K562 (cell line): ENCODE measurements at regions not wholly inside any gene's neighbourhood (a gene's known extent, or its start where the extent isn't known, plus 50 kb on each side); places are given as distances from the start of the nearest gene placed in this dataset.

ENCODE experiments used
- ATAC-seq: fragments of 200-7000 bp; cut with Tn5 transposase; 3 replicates; pipeline ENCODE4 v1.9.1; 2020; ENCODE audit warnings: moderate library complexity
- BruUV-seq: library from RNA; stranded (reverse); fragments of 400-500 nt; replicated peaks from 2 replicates; lab custom pipeline; 2021; lab: Mats Ljungman, UMichigan
- CTCF ChIA-PET: fragments of 300-600 bp; formaldehyde crosslinking; extraction: SDS; loops from one replicate; lab custom pipeline; 2021; ENCODE audit warnings: low intra/inter-chr PET ratio; lab: Yijun Ruan, JAX
- POLR2A ChIA-PET: fragments of 300-600, 350-650 bp; sonication (Branson Sonifier 250); formaldehyde crosslinking; extraction: SDS; loops from one replicate; lab custom pipeline; 2021; ENCODE audit warnings: antibody characterized with exemption, inconsistent platforms; lab: Yijun Ruan, JAX
- DNase-seq, 4 experiments: peaks; one replicate each; pipeline versions ENCODE4 v3.0.0 to v3.0.0-alpha.2; 2011 to 2018; ENCODE audit warnings: low spot score in 3 of 4, mixed read lengths in 3 of 4; ENCODE audit errors: extremely low read depth in 1 of 4
- FAIRE-seq: peaks from 2 replicates; lab custom pipeline; 2011; peaks lifted over from hg19 to GRCh38; lab: Jason Lieb, UNC
- H2AFZ ChIP-seq: 2 replicates; pipeline ENCODE4 v1.6.0; 2011; ENCODE audit warnings: low read depth, low read length, control low read depth, inconsistent platforms
- H3K27ac ChIP-seq: fragments of 200-600 bp; 3 replicates; pipeline ENCODE4 v1.8.0; 2011; ENCODE audit warnings: low read depth, mild to moderate bottlenecking, control low read depth, inconsistent platforms, low read length, moderate library complexity, mixed read lengths; ENCODE audit errors: extremely low read depth
- H3K27me3 ChIP-seq, 2 experiments: fragments of 300-600 bp in 1 of 2; 2 replicates in 1 of 2; 3 replicates in 1 of 2; pipeline versions ENCODE4 v1.6.0 to v1.8.0; 2011; ENCODE audit warnings: inconsistent platforms in 2 of 2, low read length in 2 of 2, mild to moderate bottlenecking in 1 of 2, mixed read lengths in 1 of 2, moderate library complexity in 1 of 2; ENCODE audit not compliant: control insufficient read depth in 2 of 2, insufficient read depth in 2 of 2
- H3K36me3 ChIP-seq: fragments of 300-600 bp; 3 replicates; pipeline ENCODE4 v1.8.0; 2011; ENCODE audit warnings: mild to moderate bottlenecking, low read length, inconsistent platforms; ENCODE audit not compliant: control insufficient read depth, insufficient read depth
- H3K4me1 ChIP-seq, 2 experiments: fragments of 200-600 bp in 1 of 2; replicated peaks in 1 of 2; 2 replicates in 1 of 2; 3 replicates in 1 of 2; pipeline versions ENCODE4 v1.5.1 to v1.8.0; 2011; ENCODE audit warnings: inconsistent platforms in 2 of 2, low read length in 2 of 2, mild to moderate bottlenecking in 1 of 2, mixed read lengths in 1 of 2, moderate library complexity in 1 of 2; ENCODE audit not compliant: control insufficient read depth in 2 of 2, insufficient read depth in 2 of 2
- H3K4me2 ChIP-seq: 2 replicates; pipeline ENCODE4 v1.6.1; 2011; ENCODE audit warnings: low read length, control low read depth, inconsistent platforms, mixed read lengths; ENCODE audit not compliant: insufficient read depth
- H3K4me3 ChIP-seq: fragments of 200-600 bp; sonication (generic), shearing (Covaris generic); 2 replicates; pipeline ENCODE4 v1.5.1; 2016; ENCODE audit warnings: control low read depth, inconsistent platforms
- H3K79me2 ChIP-seq: fragments of 200-600 bp; 3 replicates; pipeline ENCODE4 v1.8.0; 2011; ENCODE audit warnings: low read length, inconsistent platforms; ENCODE audit not compliant: control insufficient read depth, insufficient read depth
- H3K9ac ChIP-seq, 2 experiments: 2 replicates each; pipeline versions ENCODE4 v1.6.0 to v1.6.1; 2011; ENCODE audit warnings: low read depth in 2 of 2, low read length in 2 of 2, control low read depth in 1 of 2, inconsistent platforms in 1 of 2, mild to moderate bottlenecking in 1 of 2, mixed read lengths in 1 of 2; ENCODE audit not compliant: insufficient read depth in 1 of 2
- H3K9me1 ChIP-seq: one replicate; pipeline ENCODE4 v1.6.0; 2011; ENCODE audit warnings: inconsistent platforms, mild to moderate bottlenecking, low read length, moderate library complexity; ENCODE audit not compliant: control insufficient read depth, insufficient read depth
- H3K9me3 ChIP-seq: replicated peaks from 2 replicates; pipeline ENCODE4 v1.5.1; 2011; ENCODE audit warnings: low read depth, low read length, inconsistent platforms; ENCODE audit not compliant: control insufficient read depth, insufficient read depth
- H4K20me1 ChIP-seq: replicated peaks from 2 replicates; pipeline ENCODE4 v1.6.1; 2011; ENCODE audit warnings: low read length, inconsistent platforms, mixed read lengths; ENCODE audit not compliant: control insufficient read depth, insufficient read depth
- CUX1 ChIP-seq: fragments of 200-800 bp; sonication (Bioruptor generic); IDR thresholded peaks from 2 replicates; pipeline ENCODE4 v1.6.1; 2016; ENCODE audit warnings: missing genetic modification characterization, missing compliant biosample characterization
- EP300 ChIP-seq: IDR thresholded peaks from 2 replicates; pipeline ENCODE4 v1.6.1; 2012; ENCODE audit warnings: low read length, improper control_type of control experiment
- HES1 ChIP-seq: fragments of 450-650 bp; IDR thresholded peaks from 2 replicates; pipeline ENCODE4 v1.6.1; 2016; ENCODE audit warnings: low read depth, mild to moderate bottlenecking, moderate library complexity
- HMG20A ChIP-seq: fragments of 450-650 bp; formaldehyde crosslinking; conservative IDR thresholded peaks from 2 replicates; pipeline ENCODE4 v1.4.0; 2020; ENCODE audit warnings: mild to moderate bottlenecking, mixed read lengths
- MAZ ChIP-seq, 2 experiments: fragments of 450-650 bp in 1 of 2; sonication (generic) in 1 of 2; formaldehyde crosslinking; IDR thresholded peaks in 1 of 2; conservative IDR thresholded peaks in 1 of 2; 2 replicates each; pipeline versions ENCODE4 v1.4.0 to v1.5.0; 2020; ENCODE audit warnings: mild to moderate bottlenecking in 1 of 2, missing genetic modification reagents in 1 of 2
- NKRF ChIP-seq: fragments of 450-650 bp; IDR thresholded peaks from 2 replicates; pipeline ENCODE4 v1.6.1; 2016; ENCODE audit warnings: borderline replicate concordance
- TAF7 ChIP-seq: fragments of 450-650 bp; IDR thresholded peaks from 2 replicates; pipeline ENCODE4 v1.6.1; 2016; ENCODE audit warnings: missing genetic modification characterization, missing compliant biosample characterization
- TAL1 ChIP-seq: fragments of 450-650 bp; IDR thresholded peaks from 2 replicates; pipeline ENCODE4 v1.6.1; 2016; ENCODE audit warnings: mild to moderate bottlenecking
- TBL1XR1 ChIP-seq, 2 experiments: IDR thresholded peaks; 2 replicates each; pipeline ENCODE4 v1.6.1; 2012; ENCODE audit warnings: improper control_type of control experiment in 2 of 2, low read length in 2 of 2, mild to moderate bottlenecking in 1 of 2
- TOE1 ChIP-seq, 2 experiments: fragments of 450-650 bp in 1 of 2; sonication (generic) in 1 of 2; formaldehyde crosslinking in 1 of 2; IDR thresholded peaks; 2 replicates each; pipeline versions ENCODE4 v1.7.1 to v1.8.0; 2016 to 2022; ENCODE audit warnings: borderline replicate concordance in 2 of 2, mild to moderate bottlenecking in 2 of 2, antibody characterized with exemption in 1 of 2, inconsistent platforms in 1 of 2, low read depth in 1 of 2, missing genetic modification reagents in 1 of 2, moderate library complexity in 1 of 2
- ZEB2 ChIP-seq: fragments of 450-650 bp; IDR thresholded peaks from 2 replicates; pipeline ENCODE4 v1.6.1; 2016
- ZKSCAN8 ChIP-seq: fragments of 200-800 bp; sonication (Bioruptor generic); IDR thresholded peaks from 2 replicates; pipeline ENCODE4 v1.6.1; 2016; ENCODE audit warnings: missing genetic modification characterization, missing compliant biosample characterization
- ZNF212 ChIP-seq: fragments of 450-650 bp; formaldehyde crosslinking; IDR thresholded peaks from 2 replicates; pipeline ENCODE4 v1.4.0; 2020; ENCODE audit warnings: mild to moderate bottlenecking
- ZSCAN29 ChIP-seq: fragments of 450-650 bp; IDR thresholded peaks from 2 replicates; pipeline ENCODE4 v1.6.1; 2017
- WGBS: fragments of 100-300 bp; shearing (Covaris generic); methylation state at CpG from one replicate; pipeline ENCODE4 v1.1.6; 2016; ENCODE audit warnings: low coverage, mixed read lengths; ENCODE audit not compliant: insufficient coverage; ENCODE audit errors: missing lambda C conversion rate; 5-methylcytosine and 5-hydroxymethylcytosine counted together
- in situ Hi-C: fragments of 300-500 bp; cut with MboI; formaldehyde crosslinking; loops from 4 replicates; pipeline ENCODE4 v1.15.0; 2018; ENCODE audit warnings: inconsistent platforms, mixed read lengths
- intact Hi-C: fragments of 100-400 bp; cut with micrococcal nuclease; formaldehyde crosslinking; loops from 2 replicates; pipeline ENCODE4 v1.14.2; 2022

- TF ChIP-seq ZNF212 (no peak), TOE1 (IDR thresholded peaks at IDR 0.05; ENCODE audit: borderline replicate concordance) (no peak), TOE1 (CRISPR knock-in tag; IDR thresholded peaks at IDR 0.05; ENCODE audit: borderline replicate concordance, low read depth) (no peak), ZSCAN29 (no peak)
These were observed 194.0 kb downstream of the NDFIP2 start (continued) for GRCh38 chr13:79674765-79675515.

DNA sequence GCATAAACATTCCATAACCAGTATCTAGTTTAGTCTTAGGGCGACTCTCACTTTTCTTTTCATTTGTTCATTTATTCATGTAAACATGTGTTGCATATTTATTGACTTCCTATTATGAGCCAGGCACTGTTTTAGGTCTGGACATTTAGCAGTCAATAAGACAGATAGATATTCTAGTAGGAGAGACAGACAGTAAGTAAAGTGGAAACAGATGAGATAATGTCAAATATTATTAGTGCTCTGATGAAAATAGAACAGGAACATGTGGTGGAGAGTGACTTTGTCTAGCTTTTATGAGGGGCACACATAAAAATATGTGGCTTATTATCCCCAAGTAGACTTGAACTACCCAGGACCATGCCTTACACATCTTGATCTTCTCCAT is 193.0 kb downstream of the NDFIP2 start:
- no peak overlapping the region for H3K27ac ChIP-seq
- TF ChIP-seq HMG20A (CRISPR knock-in tag) (no peak), ZKSCAN8 (CRISPR knock-in tag) (no peak), CUX1 (CRISPR knock-in tag) (no peak), EP300 (no peak), TAF7 (tag) (no peak), MAZ (CRISPR knock-in tag; conservative IDR thresholded peaks at IDR 0.05 in 1 of 2, IDR thresholded peaks at IDR 0.05 in 1 of 2) (no peak), TBL1XR1 (IDR thresholded peaks at IDR 0.05; ENCODE audit: low read length in 2 of 2) (no peak), TAL1 (no peak), HES1 (no peak), ZEB2 (no peak), NKRF (no peak)
- TF ChIP-seq, all 486 proteins: peak for 0
- FAIRE-seq: no peak
- WGBS: 0% methylated on average over 1 of the region's 1 CpG
- H3K4me3 ChIP-seq: no peak overlapping the region
- no peaks in the 10 kb centered on the region for H3K9me1 ChIP-seq
- no peaks in the 10 kb centered on the region for H3K79me2 ChIP-seq
- ChIA-PET POLR2A (no interaction called here), CTCF (no interaction called here)
- in situ Hi-C loops: no loop called here
- H3K27me3 ChIP-seq: no peaks in the 10 kb centered on the region
- no peak for DNase-seq
- no peaks in the 10 kb centered on the region for H3K36me3 ChIP-seq
- no peaks in the 10 kb centered on the region for H3K9me3 ChIP-seq
- intact Hi-C loops: no loop called here
- no peak overlapping the region for H3K9ac ChIP-seq
- no peak for ATAC-seq
- H4K20me1 ChIP-seq: no peaks in the 10 kb centered on the region
- BruUV-seq: no TSS peak
- no peak overlapping the region for H2AFZ ChIP-seq
- no peaks in the 10 kb centered on the region for H3K4me1 ChIP-seq
- H3K4me2 ChIP-seq: no peak overlapping the region
